K562 (cell line): ENCODE measurements at regions not wholly inside any gene's neighbourhood (a gene's known extent, or its start where the extent isn't known, plus 50 kb on each side); places are given as distances from the start of the nearest gene placed in this dataset.

ENCODE experiments used
- NUFIP1 ChIP-seq: fragments of 450-650 bp; IDR thresholded peaks from 2 replicates; pipeline ENCODE4 v1.6.1; 2018; ENCODE audit not compliant: partially characterized antibody
- TF ChIP-seq, protein P1 (sequence below): sonication (generic); formaldehyde crosslinking; IDR thresholded peaks from 2 replicates; pipeline ENCODE4 v1.8.1; 2023; ENCODE audit warnings: mild to moderate bottlenecking, missing genetic modification reagents

GRCh38 chr18:66334534-66334933 is 269.4 kb downstream of the CDH19 start:
- TF ChIP-seq, protein P1, sequence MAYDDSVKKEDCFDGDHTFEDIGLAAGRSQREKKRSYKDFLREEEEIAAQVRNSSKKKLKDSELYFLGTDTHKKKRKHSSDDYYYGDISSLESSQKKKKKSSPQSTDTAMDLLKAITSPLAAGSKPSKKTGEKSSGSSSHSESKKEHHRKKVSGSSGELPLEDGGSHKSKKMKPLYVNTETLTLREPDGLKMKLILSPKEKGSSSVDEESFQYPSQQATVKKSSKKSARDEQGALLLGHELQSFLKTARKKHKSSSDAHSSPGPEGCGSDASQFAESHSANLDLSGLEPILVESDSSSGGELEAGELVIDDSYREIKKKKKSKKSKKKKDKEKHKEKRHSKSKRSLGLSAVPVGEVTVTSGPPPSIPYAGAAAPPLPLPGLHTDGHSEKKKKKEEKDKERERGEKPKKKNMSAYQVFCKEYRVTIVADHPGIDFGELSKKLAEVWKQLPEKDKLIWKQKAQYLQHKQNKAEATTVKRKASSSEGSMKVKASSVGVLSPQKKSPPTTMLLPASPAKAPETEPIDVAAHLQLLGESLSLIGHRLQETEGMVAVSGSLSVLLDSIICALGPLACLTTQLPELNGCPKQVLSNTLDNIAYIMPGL: no peak
- no peak for TF ChIP-seq NUFIP1
